HepG2 (cell line): ENCODE measurements at regions not wholly inside any gene's neighbourhood (a gene's known extent, or its start where the extent isn't known, plus 50 kb on each side); places are given as distances from the start of the nearest gene placed in this dataset.
A peak's percentile ranks its signal among the peaks of the same experiment; 100 is the strongest.

Source experiments
- AFF4 ChIP-seq: sonication (generic); formaldehyde crosslinking; IDR thresholded peaks from 2 replicates; pipeline ENCODE4 v1.4.0; 2020; ENCODE audit warnings: missing genetic modification reagents
- CBX5 ChIP-seq: sonication (generic); formaldehyde crosslinking; IDR thresholded peaks from 2 replicates; pipeline ENCODE4 v1.4.0; 2020; ENCODE audit warnings: missing genetic modification reagents, borderline replicate concordance
- EP300 ChIP-seq, 3 experiments: sonication (generic) in 1 of 3; formaldehyde crosslinking in 1 of 3; IDR thresholded peaks; 2 replicates each; pipeline versions ENCODE4 v1.5.1 to v1.6.1; 2011 to 2020; ENCODE audit warnings: low read depth in 2 of 3, low read length in 2 of 3, borderline replicate concordance in 1 of 3, improper control_type of control experiment in 1 of 3, mild to moderate bottlenecking in 1 of 3, missing genetic modification reagents in 1 of 3, moderate library complexity in 1 of 3
- MED1 ChIP-seq: sonication (generic); formaldehyde crosslinking; IDR thresholded peaks from 2 replicates; pipeline ENCODE4 v1.4.0; 2020; ENCODE audit warnings: missing genetic modification reagents
- MTA1 ChIP-seq: sonication (generic); formaldehyde crosslinking; IDR thresholded peaks from 2 replicates; pipeline ENCODE4 v1.4.0; 2020; ENCODE audit warnings: missing genetic modification reagents, mild to moderate bottlenecking, borderline replicate concordance
- NBN ChIP-seq: fragments of 450-650 bp; conservative IDR thresholded peaks from 2 replicates; pipeline ENCODE4 v1.6.1; 2017
- NCOA2 ChIP-seq: sonication (generic); formaldehyde crosslinking; IDR thresholded peaks from 2 replicates; pipeline ENCODE4 v1.8.0; 2022; ENCODE audit warnings: inconsistent platforms
- PHB2 ChIP-seq: fragments of 450-650 bp; IDR thresholded peaks from 2 replicates; pipeline ENCODE4 v1.6.1; 2018; ENCODE audit not compliant: partially characterized antibody
- PHF21A ChIP-seq: sonication (generic); formaldehyde crosslinking; IDR thresholded peaks from 2 replicates; pipeline ENCODE4 v1.5.0; 2020; ENCODE audit warnings: mild to moderate bottlenecking, missing genetic modification reagents
- RARA ChIP-seq: IDR thresholded peaks from 2 replicates; pipeline ENCODE4 v1.6.1; 2016; ENCODE audit warnings: missing genetic modification reagents, missing compliant biosample characterization
- SATB2 ChIP-seq: sonication (generic); formaldehyde crosslinking; IDR thresholded peaks from 2 replicates; pipeline ENCODE4 v1.5.0; 2020; ENCODE audit warnings: missing genetic modification reagents
- TEAD3 ChIP-seq: optimal IDR thresholded peaks from 2 replicates; pipeline ENCODE3; 2016; ENCODE audit warnings: borderline replicate concordance
- U2AF1 ChIP-seq: fragments of 200-400 bp; formaldehyde crosslinking; optimal IDR thresholded peaks from 2 replicates; pipeline ENCODE3; 2017; ENCODE audit warnings: mild to moderate bottlenecking, low read depth, low read length
- ZBTB2 ChIP-seq: sonication (generic); formaldehyde crosslinking; IDR thresholded peaks from 2 replicates; pipeline ENCODE4 v1.8.0; 2022; ENCODE audit warnings: low read depth, missing genetic modification reagents
- ZBTB38 ChIP-seq: sonication (generic); formaldehyde crosslinking; IDR thresholded peaks from 2 replicates; pipeline ENCODE4 v1.5.1; 2020; ENCODE audit warnings: mild to moderate bottlenecking, missing genetic modification reagents
- ZNF121 ChIP-seq: sonication (generic); formaldehyde crosslinking; IDR thresholded peaks from 2 replicates; pipeline ENCODE4 v1.5.0; 2020; ENCODE audit warnings: mild to moderate bottlenecking, missing genetic modification reagents
- ZNF24 ChIP-seq: fragments of 450-650 bp; IDR thresholded peaks from 2 replicates; pipeline ENCODE4 v1.6.1; 2017; ENCODE audit warnings: antibody characterized with exemption, mild to moderate bottlenecking
- ZNF274 ChIP-seq: sonication (generic); formaldehyde crosslinking; IDR thresholded peaks from 2 replicates; pipeline ENCODE4 v1.5.1; 2020; ENCODE audit warnings: mild to moderate bottlenecking, missing genetic modification reagents
- ZNF30 ChIP-seq: sonication (generic); formaldehyde crosslinking; IDR thresholded peaks from 2 replicates; pipeline ENCODE4 v1.5.0; 2020; ENCODE audit warnings: mild to moderate bottlenecking, missing genetic modification reagents
- ZNF333 ChIP-seq: sonication (generic); formaldehyde crosslinking; IDR thresholded peaks from 2 replicates; pipeline ENCODE4 v1.4.0; 2020; ENCODE audit warnings: mild to moderate bottlenecking, missing genetic modification reagents, borderline replicate concordance
- ZNF550 ChIP-seq: sonication (generic); formaldehyde crosslinking; IDR thresholded peaks from 2 replicates; pipeline ENCODE4 v1.4.0; 2020; ENCODE audit warnings: mild to moderate bottlenecking, missing genetic modification reagents, borderline replicate concordance
- TF ChIP-seq, protein P1 (sequence below): sonication (generic); formaldehyde crosslinking; IDR thresholded peaks from 2 replicates; pipeline ENCODE4 v1.8.0; 2022; ENCODE audit warnings: missing genetic modification reagents, low read depth, mild to moderate bottlenecking, borderline replicate concordance
- TF ChIP-seq, protein P2 (sequence below): sonication (generic); formaldehyde crosslinking; IDR thresholded peaks from 2 replicates; pipeline ENCODE4 v1.4.0; 2020; ENCODE audit warnings: mild to moderate bottlenecking, low read depth, missing genetic modification reagents

DNA sequence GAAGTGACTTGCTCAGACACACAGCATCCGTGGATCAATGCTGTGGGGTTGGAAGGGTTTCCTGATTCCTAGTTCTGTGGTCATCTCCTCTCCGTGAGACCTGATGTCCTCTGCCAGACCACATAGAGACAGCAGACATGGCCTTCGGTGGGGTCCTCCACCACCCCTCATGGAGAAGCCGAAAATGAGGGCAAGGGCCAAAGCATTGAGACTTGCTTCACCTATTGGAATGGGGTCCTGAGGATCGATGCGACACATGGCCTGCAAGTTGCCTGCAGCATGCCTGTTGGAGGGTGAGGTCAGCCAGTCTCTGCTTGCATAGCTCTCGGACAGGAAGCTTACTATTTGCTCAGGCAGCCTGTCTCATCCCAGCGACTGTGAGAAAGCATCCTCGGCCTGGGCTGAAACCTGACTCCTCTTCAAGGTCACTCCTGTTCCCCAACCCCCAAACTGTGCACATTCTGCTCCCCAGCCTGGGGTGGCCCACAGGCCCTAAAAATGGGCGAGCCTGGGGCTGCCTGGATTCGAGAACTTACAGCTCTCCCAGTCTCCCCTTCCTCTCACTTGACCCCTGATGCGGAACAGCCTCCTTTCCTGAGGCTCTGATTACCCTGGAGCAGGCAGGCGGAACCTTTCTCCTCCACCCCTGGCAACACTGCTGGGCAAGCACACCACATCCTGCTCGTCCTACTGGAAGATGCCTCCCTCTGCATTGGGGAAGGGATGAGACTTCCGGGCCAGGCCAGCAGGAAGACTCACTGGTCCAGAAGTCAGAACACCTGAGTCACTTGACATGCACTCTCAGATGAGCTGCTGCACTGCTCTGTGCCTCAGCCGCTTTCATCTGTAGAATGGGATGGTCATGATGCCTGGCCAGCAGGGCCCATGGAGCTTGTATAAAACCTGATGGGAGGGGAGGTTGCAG, 186.9 kb downstream of the RGS3 start (continued):
- no peak for TF ChIP-seq AFF4 (CRISPR knock-in tag)
- peak; percentile 87 for TF ChIP-seq ZBTB38
- peak in 1 of 2 experiments; percentile 68; a peak in 3 of 4 replicates for TF ChIP-seq EP300 (IDR thresholded peaks at IDR 0.05; ENCODE audit: low read depth in 2 of 2, low read length in 2 of 2)
- TF ChIP-seq EP300 (CRISPR knock-in tag; IDR thresholded peaks at IDR 0.05; ENCODE audit: borderline replicate concordance) = peak; percentile 77; the same call in 1 of the 2 replicates
- no peak for TF ChIP-seq ZBTB2
- TF ChIP-seq ZNF274 (CRISPR knock-in tag) = peak; percentile 79
- TF ChIP-seq, protein P1, sequence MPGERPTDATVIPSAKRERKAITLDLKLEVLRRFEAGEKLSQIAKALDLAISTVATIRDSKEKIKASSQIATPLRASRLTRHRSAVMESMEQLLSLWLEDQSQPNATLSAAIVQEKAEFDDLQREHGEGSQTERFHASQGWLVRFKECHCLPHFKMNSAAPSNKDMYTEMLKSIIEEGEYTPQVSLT (CRISPR knock-in tag) = no peak
- peak; percentile 88 for TF ChIP-seq MTA1 (CRISPR knock-in tag)
- peak; percentile 21; the same call in 1 of the 2 replicates for TF ChIP-seq CBX5
- TF ChIP-seq ZNF121 (CRISPR knock-in tag) = 0 out of 2 replicates have a peak, but pooled peaks have one; percentile 38
- peak; percentile 76 for TF ChIP-seq ZNF30 (CRISPR knock-in tag)
- no peak for TF ChIP-seq ZNF333 (CRISPR knock-in tag)
- peak; percentile 94 for TF ChIP-seq MED1 (CRISPR knock-in tag)
- TF ChIP-seq, protein P2, sequence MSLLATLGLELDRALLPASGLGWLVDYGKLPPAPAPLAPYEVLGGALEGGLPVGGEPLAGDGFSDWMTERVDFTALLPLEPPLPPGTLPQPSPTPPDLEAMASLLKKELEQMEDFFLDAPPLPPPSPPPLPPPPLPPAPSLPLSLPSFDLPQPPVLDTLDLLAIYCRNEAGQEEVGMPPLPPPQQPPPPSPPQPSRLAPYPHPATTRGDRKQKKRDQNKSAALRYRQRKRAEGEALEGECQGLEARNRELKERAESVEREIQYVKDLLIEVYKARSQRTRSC (CRISPR knock-in tag) = peak; percentile 58; the same call in 1 of the 2 replicates
- TF ChIP-seq ZNF24 = no peak
- TF ChIP-seq TEAD3 (CRISPR knock-in tag) = peak; percentile 80
- TF ChIP-seq SATB2 (CRISPR knock-in tag) = 0 out of 2 replicates have a peak, but pooled peaks have one; percentile 48
- TF ChIP-seq PHF21A (CRISPR knock-in tag) = peak; percentile 91
- no peak for TF ChIP-seq PHB2
- peak; percentile 83 for TF ChIP-seq NCOA2 (CRISPR knock-in tag)
- no peak for TF ChIP-seq NBN
- peak; percentile 92 for TF ChIP-seq RARA
- no peak for TF ChIP-seq U2AF1
- TF ChIP-seq ZNF550 = no peak
